NT2/D1 (cell line): ENCODE measurements at regions not wholly inside any gene's neighbourhood (a gene's known extent, or its start where the extent isn't known, plus 50 kb on each side); places are given as distances from the start of the nearest gene placed in this dataset.

Experiments
- SUZ12 ChIP-seq: IDR thresholded peaks from 2 replicates; pipeline ENCODE4 v1.6.1; 2011; ENCODE audit not compliant: insufficient read length, insufficient read depth; ENCODE audit errors: extremely low read depth
- YY1 ChIP-seq: IDR thresholded peaks from 2 replicates; pipeline ENCODE4 v1.6.1; 2011; ENCODE audit not compliant: insufficient read length, insufficient read depth

DNA sequence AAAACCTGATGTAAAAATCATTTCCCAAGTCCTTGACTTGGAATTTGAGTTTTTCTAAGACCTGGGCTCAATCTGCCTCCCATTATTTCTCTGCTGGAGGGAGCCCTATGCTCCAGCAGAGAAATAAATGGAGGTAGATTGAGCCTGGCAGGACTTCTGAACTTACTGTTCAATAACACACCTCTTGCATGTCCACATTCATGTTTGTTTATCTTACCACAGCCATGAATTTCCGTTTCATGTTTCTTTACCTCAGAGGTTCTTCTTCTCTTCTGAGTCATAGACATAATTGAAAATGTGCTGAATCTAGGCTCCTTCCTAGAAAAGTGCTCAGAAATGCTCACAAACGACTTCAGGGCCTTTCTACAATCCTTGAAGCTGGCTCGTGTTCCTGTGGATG is 170.8 kb downstream of the PMAIP1 start:
- no peak for TF ChIP-seq YY1
- no peak for TF ChIP-seq SUZ12
